ENCODE measurements at regions not wholly inside any gene's neighbourhood (a gene's known extent, or its start where the extent isn't known, plus 50 kb on each side); places are given as distances from the start of the nearest gene placed in this dataset.

DNA sequence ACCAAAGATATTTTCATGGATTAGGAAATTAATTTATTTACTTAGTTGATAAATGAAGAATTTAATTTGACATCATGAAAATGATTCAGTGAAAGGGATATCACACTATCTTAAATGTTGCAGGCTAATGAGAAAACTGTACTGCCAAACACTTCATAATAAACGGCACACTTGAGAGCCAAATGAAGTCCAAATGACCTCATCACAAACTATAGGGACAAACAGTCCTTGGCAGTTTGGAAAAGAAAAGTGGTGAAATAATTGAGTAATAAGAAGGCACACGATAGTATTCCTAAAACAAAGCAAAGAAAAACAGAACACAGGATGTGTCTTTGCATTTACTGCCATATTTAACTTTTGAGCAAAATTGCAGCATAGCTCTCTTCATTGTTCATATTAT lies 116.9 kb upstream of the TLR4 start:
- DNase-seq (ENCODE audit: low read depth), result no peak
- no peak overlapping the region for H3K4me3 ChIP-seq (ENCODE audit: low read length)
- TF ChIP-seq, protein P1, sequence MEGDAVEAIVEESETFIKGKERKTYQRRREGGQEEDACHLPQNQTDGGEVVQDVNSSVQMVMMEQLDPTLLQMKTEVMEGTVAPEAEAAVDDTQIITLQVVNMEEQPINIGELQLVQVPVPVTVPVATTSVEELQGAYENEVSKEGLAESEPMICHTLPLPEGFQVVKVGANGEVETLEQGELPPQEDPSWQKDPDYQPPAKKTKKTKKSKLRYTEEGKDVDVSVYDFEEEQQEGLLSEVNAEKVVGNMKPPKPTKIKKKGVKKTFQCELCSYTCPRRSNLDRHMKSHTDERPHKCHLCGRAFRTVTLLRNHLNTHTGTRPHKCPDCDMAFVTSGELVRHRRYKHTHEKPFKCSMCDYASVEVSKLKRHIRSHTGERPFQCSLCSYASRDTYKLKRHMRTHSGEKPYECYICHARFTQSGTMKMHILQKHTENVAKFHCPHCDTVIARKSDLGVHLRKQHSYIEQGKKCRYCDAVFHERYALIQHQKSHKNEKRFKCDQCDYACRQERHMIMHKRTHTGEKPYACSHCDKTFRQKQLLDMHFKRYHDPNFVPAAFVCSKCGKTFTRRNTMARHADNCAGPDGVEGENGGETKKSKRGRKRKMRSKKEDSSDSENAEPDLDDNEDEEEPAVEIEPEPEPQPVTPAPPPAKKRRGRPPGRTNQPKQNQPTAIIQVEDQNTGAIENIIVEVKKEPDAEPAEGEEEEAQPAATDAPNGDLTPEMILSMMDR (conservative IDR thresholded peaks at IDR 0.05; ENCODE audit: low read depth, low read length), result no peak

DNA sequence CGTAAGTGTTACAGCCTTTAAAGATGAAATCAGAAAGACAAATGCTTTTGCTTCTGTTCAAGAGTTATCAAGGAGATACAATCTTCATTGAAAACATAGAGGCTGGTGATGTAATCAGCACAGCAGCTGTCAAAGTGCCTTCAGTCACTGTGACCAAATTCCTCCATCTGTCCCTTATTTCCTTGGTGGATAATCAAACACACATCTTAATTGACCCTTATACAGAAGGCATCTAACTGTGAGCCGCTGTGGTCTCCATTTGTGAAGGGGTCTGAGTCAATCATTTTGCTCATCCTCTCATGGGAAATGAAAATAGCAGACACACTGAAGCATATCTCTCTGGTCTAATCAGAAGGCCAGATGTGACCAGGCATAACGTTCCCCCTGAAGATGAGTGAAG lies 130.1 kb upstream of the TLR4 start:
- DNase-seq (ENCODE audit: low read depth), result no peak
- TF ChIP-seq, protein P1 (conservative IDR thresholded peaks at IDR 0.05; ENCODE audit: low read depth, low read length), result no peak
- no peak overlapping the region for H3K4me3 ChIP-seq (ENCODE audit: low read length)

DNA sequence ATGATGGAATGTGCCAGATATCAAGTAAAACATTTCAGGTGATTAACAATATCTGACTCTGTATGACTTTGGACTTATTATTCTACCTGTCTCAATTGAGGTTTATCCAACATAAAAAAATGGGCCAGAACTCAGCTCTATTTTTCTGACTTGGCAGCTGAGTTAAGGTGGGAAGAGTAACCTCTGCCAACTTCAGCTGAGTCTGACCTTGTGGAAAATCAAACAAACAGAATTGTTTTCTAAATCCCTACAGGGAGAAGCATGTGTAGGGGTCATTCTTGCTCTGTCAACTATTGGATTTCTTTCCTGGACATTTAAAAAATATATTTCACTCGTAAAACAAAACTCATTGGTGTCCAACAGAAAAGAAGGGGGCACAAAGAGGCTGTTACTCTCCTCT lies 139.4 kb upstream of the TLR4 start:
- DNase-seq (ENCODE audit: low read depth), result no peak
- TF ChIP-seq, protein P1 (conservative IDR thresholded peaks at IDR 0.05; ENCODE audit: low read depth, low read length), result no peak

DNA sequence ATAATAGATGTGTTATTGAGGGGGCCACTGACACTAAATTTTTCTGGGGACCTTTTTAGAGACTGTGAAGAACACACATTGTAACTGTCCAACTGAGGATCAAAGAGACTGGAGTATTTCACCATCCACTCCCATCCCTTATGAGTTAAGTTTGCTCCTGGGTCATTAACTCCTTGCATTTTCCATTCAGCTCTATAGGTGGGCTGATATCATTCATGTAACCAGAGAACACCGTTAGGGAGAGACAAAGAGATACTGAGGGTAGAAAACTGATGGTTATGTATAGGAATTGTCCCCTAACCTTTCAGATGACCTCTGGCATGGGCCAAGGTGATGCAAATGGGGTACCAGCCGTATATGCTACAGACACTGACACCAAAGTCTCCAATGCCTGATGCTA lies 142.4 kb upstream of the TLR4 start:
- no peak overlapping the region for H3K4me3 ChIP-seq (ENCODE audit: low read length)
- TF ChIP-seq, protein P1 (conservative IDR thresholded peaks at IDR 0.05; ENCODE audit: low read depth, low read length), result no peak
- no peak for DNase-seq (ENCODE audit: low read depth)

More for the DNA sequence above, 139.4 kb upstream of the TLR4 start:
- H3K4me3 ChIP-seq (ENCODE audit: low read length), result no peak overlapping the region

DNA sequence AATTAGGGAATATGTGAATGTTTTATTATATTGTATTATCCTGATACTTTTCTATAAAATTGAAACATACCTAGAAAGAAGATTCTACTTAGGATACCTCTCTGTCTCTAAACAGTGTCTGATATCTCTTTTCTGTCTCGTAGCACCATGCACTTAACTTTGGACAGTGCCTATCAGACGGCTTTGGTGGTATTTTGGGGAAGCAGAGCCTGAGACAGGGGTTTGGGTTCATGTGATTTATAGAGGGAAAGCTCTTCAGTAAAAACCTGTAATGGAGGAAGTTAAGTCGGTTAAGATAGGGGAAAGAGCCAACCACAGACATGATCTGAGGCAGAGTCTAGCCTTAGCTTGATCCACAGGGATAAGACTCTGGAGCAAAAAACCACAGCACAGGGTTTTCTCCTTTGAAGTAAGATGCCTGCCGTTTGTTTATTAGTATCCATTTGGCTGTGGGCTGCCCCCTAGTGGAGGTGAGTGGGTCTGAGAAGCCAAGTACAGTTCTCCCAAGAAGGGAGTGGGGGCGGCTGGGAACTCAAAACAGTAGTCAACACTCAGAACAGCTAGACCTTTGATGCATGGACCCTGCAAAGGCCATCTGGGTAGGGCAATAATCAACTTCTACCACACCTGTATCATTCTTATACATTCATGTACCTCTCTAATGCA lies 141.2 kb upstream of the ASTN2 start:
- no peak for DNase-seq (ENCODE audit: low read depth)
- TF ChIP-seq, protein P1 (conservative IDR thresholded peaks at IDR 0.05; ENCODE audit: low read depth, low read length), result peak; percentile 62

DNA sequence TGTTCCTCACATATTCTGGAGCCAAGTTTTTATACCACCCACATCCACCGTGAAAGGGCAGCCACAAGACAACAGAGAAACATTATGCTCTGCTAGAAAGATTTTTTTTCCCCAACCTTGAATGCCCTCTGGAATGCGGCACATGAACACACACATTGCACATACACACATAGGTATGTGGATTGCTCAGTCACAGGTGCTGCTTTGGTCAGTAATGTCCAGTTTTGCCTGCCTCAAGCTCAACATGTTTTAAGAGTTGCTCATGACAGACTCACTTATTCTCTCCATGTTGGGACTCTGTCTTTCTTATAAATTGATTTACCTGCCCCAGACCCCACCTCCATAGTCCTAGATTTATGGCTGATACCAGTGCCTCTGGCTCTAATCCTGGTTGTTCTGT lies 138.0 kb upstream of the ASTN2 start:
- TF ChIP-seq, protein P1 (conservative IDR thresholded peaks at IDR 0.05; ENCODE audit: low read depth, low read length), result no peak
- no peak for DNase-seq (ENCODE audit: low read depth)
- no peak overlapping the region for H3K4me3 ChIP-seq (ENCODE audit: low read length)

More for the DNA sequence above, 141.2 kb upstream of the ASTN2 start:
- no peak overlapping the region for H3K4me3 ChIP-seq (ENCODE audit: low read length)

DNA sequence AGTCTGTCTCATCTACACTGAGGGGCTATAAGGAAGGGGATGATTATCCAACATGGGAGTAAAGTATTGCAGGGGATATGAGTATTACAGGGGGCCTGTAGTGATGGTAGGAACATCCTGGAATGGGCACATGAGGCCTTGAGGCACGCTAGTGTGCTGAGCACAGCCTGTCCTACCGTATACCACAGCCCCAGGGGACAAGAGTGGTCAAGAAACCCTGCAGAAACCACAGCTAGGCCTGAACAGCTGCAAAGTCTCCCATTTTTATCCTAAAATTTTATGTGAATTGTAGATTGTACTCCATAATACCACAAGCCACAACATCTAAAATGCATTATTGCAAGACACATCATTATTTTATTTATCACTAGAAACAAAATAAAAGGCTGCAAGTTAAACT lies 136.3 kb upstream of the ASTN2 start:
- H3K4me3 ChIP-seq (ENCODE audit: low read length), result no peak overlapping the region
- TF ChIP-seq, protein P1 (conservative IDR thresholded peaks at IDR 0.05; ENCODE audit: low read depth, low read length), result no peak
- DNase-seq (ENCODE audit: low read depth), result no peak
